ENCODE measurements at regions not wholly inside any gene's neighbourhood (a gene's known extent, or its start where the extent isn't known, plus 50 kb on each side); places are given as distances from the start of the nearest gene placed in this dataset.

- no peaks in the 10 kb centered on the region for H3K9me3 ChIP-seq (ENCODE audit: low read length)
These were observed 337.7 kb downstream of the DYSF start for GRCh38 chr2:71791061-71791450.

More at GRCh38 chr2:71791061-71791450, 337.7 kb downstream of the DYSF start:
- BruUV-seq (replicated peaks) = no TSS peak
- no peak overlapping the region for H3K4me2 ChIP-seq (ENCODE audit: low read depth, low read length)
- H3K9ac ChIP-seq (ENCODE audit: insufficient read depth, low read depth, low read length) = no peak overlapping the region
- WGBS (ENCODE audit: low lambda C conversion rate) = 0% methylated on average over 2 of the region's 2 CpGs
- H3K27ac ChIP-seq (ENCODE audit: extremely low read length, insufficient read depth, low read length) = no peak overlapping the region
- H3K36me3 ChIP-seq (replicated peaks in 1 of 2; ENCODE audit: control insufficient read depth in 1 of 2, insufficient read depth in 2 of 2, low read length in 2 of 2) = no peaks in the 10 kb centered on the region
- H2AFZ ChIP-seq (ENCODE audit: low read length) = no peak overlapping the region
- ATAC-seq (no peak), FAIRE-seq (no peak), DNase-seq (ENCODE audit: low spot score) (no peak)
- H4K20me1 ChIP-seq (ENCODE audit: insufficient read depth, low read length) = no peaks in the 10 kb centered on the region
- CTCF ChIA-PET (ENCODE audit: low intra/inter-chr PET ratio, low total read pairs) = no interaction called here
- POLR2A ChIA-PET = no interaction called here
- H3K79me2 ChIP-seq (ENCODE audit: insufficient read depth, low read length) = no peaks in the 10 kb centered on the region
- peaks cover 2 to 37% of the 10 kb centered on the region in 2 experiments; a peak in 4 of 5 replicates for H3K27me3 ChIP-seq (ENCODE audit: control insufficient read depth in 1 of 2, insufficient read depth in 2 of 2, low read length in 2 of 2)
- intact Hi-C loops (cut with micrococcal nuclease; ENCODE audit: unreplicated experiment) = no loop called here
- TF ChIP-seq ZHX2 (IDR thresholded peaks at IDR 0.05; ENCODE audit: low read depth) (no peak), ZHX2 (CRISPR knock-in tag; IDR thresholded peaks at IDR 0.05; ENCODE audit: borderline replicate concordance) (no peak), RFXAP (CRISPR knock-in tag; IDR thresholded peaks at IDR 0.05; ENCODE audit: borderline replicate concordance) (no peak), ZNF564 (CRISPR knock-in tag; IDR thresholded peaks at IDR 0.05) (no peak), ZSCAN22 (CRISPR knock-in tag; IDR thresholded peaks at IDR 0.05) (no peak)
- no peak overlapping the region for H3K4me3 ChIP-seq (replicated peaks in 1 of 3; ENCODE audit: insufficient read depth in 1 of 3, low read depth in 2 of 3, low read length in 3 of 3)
- in situ Hi-C loops (cut with HindIII; ENCODE audit: extremely low pct_ligation_motif_present, low pct_unique_long_range_greater_than_20kb) = loop anchor here (5.0 kb wide), 2 partner anchors 119 to 244 kb away; no protein-coding TSS in a partner anchor
- H3K4me1 ChIP-seq (ENCODE audit: insufficient read depth, low read length) = peaks cover 10% of the 10 kb centered on the region; the same call in 1 of the 2 replicates

Measured in HepG2 (cell line).